SK-N-SH (cell line): ENCODE measurements at regions not wholly inside any gene's neighbourhood (a gene's known extent, or its start where the extent isn't known, plus 50 kb on each side); places are given as distances from the start of the nearest gene placed in this dataset.

ENCODE experiments used
- EP300 ChIP-seq, 2 experiments: IDR thresholded peaks; 2 replicates each; pipeline versions ENCODE4 v1.4.0 to v1.6.1; 2012; ENCODE audit warnings: borderline replicate concordance in 1 of 2, low read depth in 1 of 2, low read length in 1 of 2
- FOXJ3 ChIP-seq: sonication (generic); formaldehyde crosslinking; IDR thresholded peaks from 2 replicates; pipeline ENCODE4 v1.5.1; 2020; ENCODE audit warnings: mild to moderate bottlenecking, missing genetic modification reagents
- JUND ChIP-seq: IDR thresholded peaks from 2 replicates; pipeline ENCODE4 v1.4.0; 2012
- RAD21 ChIP-seq: IDR thresholded peaks from 2 replicates; pipeline ENCODE4 v1.6.1; 2012; ENCODE audit warnings: mild to moderate bottlenecking, low read length
- TF ChIP-seq, protein P1 (sequence below): fragments of 200-600 bp; sonication (generic); IDR thresholded peaks from 2 replicates; pipeline ENCODE4 v1.6.1; 2017; ENCODE audit warnings: antibody characterized with exemption, mild to moderate bottlenecking, moderate library complexity
- TF ChIP-seq, protein P2 (sequence below): IDR thresholded peaks from 2 replicates; pipeline ENCODE4; 2012

- TF ChIP-seq, protein P1, sequence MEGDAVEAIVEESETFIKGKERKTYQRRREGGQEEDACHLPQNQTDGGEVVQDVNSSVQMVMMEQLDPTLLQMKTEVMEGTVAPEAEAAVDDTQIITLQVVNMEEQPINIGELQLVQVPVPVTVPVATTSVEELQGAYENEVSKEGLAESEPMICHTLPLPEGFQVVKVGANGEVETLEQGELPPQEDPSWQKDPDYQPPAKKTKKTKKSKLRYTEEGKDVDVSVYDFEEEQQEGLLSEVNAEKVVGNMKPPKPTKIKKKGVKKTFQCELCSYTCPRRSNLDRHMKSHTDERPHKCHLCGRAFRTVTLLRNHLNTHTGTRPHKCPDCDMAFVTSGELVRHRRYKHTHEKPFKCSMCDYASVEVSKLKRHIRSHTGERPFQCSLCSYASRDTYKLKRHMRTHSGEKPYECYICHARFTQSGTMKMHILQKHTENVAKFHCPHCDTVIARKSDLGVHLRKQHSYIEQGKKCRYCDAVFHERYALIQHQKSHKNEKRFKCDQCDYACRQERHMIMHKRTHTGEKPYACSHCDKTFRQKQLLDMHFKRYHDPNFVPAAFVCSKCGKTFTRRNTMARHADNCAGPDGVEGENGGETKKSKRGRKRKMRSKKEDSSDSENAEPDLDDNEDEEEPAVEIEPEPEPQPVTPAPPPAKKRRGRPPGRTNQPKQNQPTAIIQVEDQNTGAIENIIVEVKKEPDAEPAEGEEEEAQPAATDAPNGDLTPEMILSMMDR, result no peak
- TF ChIP-seq FOXJ3 (no peak), EP300 (IDR thresholded peaks at IDR 0.05; ENCODE audit: borderline replicate concordance in 1 of 2, low read depth in 1 of 2, low read length in 1 of 2) (no peak), JUND (no peak), RAD21 (no peak)
- TF ChIP-seq, protein P2, sequence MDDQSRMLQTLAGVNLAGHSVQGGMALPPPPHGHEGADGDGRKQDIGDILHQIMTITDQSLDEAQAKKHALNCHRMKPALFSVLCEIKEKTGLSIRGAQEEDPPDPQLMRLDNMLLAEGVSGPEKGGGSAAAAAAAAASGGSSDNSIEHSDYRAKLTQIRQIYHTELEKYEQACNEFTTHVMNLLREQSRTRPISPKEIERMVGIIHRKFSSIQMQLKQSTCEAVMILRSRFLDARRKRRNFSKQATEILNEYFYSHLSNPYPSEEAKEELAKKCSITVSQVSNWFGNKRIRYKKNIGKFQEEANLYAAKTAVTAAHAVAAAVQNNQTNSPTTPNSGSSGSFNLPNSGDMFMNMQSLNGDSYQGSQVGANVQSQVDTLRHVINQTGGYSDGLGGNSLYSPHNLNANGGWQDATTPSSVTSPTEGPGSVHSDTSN, result no peak
Measured at GRCh38 chr11:33605703-33606102, 94.9 kb downstream of the C11orf91 start.
